ENCODE measurements at regions not wholly inside any gene's neighbourhood (a gene's known extent, or its start where the extent isn't known, plus 50 kb on each side); places are given as distances from the start of the nearest gene placed in this dataset.

DNA sequence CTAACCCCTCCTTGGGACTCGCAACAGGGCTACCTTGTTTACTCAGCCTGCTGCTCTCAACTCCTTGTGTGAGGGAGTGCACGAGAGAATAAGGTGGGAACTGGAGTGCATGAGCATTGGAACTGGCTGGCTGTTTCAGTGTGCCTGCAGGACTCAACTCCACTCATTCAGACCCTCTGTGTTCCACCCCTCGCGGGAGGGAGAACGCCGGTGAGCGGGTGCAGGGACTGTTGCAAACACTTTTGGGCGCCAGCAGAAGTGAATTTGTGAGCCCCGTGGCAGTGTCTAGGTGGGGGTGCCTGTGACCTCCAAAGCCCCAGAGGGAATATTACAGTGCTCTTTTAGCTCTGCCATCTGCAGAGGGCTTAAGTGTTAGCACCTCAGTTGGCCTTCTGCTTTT, 1978.3 kb upstream of the PIK3C3 start:
- Histone ChIP-seq H3K4me1 (ENCODE audit: control insufficient read depth, insufficient read depth, low read length, poor library complexity, severe bottlenecking) (no peaks in the 10 kb centered on the region), H3K27ac (ENCODE audit: insufficient read depth, low read length, poor library complexity, severe bottlenecking) (no peak overlapping the region), H3K27me3 (replicated peaks; ENCODE audit: control insufficient read depth, insufficient read depth, low read length, poor library complexity, severe bottlenecking) (no peaks in the 10 kb centered on the region), H3K4me3 (ENCODE audit: insufficient read depth, low read depth, low read length, poor library complexity, severe bottlenecking) (no peak overlapping the region), H3K9me3 (ENCODE audit: control insufficient read depth, low read length) (no peaks in the 10 kb centered on the region), H3K36me3 (ENCODE audit: control insufficient read depth, insufficient read depth, low read length) (no peaks in the 10 kb centered on the region)
- DNase-seq = no peak

DNA sequence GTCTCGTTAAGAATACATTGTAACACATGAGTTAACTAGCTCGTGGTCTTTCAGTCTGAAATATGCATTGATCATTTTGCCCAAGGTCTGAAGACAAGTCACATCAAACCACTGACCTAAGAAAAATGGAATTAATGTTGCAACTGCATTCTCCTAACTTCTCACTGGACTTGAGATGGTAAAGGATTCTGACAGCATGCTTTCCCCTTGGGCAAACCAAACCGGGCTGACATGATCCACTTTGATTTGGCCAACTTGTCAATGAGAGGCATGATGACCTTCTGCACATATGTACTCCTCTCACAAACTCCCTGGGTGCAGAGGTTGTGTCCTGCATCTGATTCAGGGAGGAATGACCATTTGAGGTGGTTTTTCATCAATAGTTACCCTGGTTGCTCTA, 1982.5 kb upstream of the PIK3C3 start:
- no peak overlapping the region for H3K27ac ChIP-seq (ENCODE audit: insufficient read depth, low read length, poor library complexity, severe bottlenecking)
- no peaks in the 10 kb centered on the region for H3K9me3 ChIP-seq (ENCODE audit: control insufficient read depth, low read length)
- no peaks in the 10 kb centered on the region for H3K36me3 ChIP-seq (ENCODE audit: control insufficient read depth, insufficient read depth, low read length)
- DNase-seq = no peak
- H3K4me3 ChIP-seq (ENCODE audit: insufficient read depth, low read depth, low read length, poor library complexity, severe bottlenecking) = no peak overlapping the region
- no peaks in the 10 kb centered on the region for H3K4me1 ChIP-seq (ENCODE audit: control insufficient read depth, insufficient read depth, low read length, poor library complexity, severe bottlenecking)
- H3K27me3 ChIP-seq (replicated peaks; ENCODE audit: control insufficient read depth, insufficient read depth, low read length, poor library complexity, severe bottlenecking) = no peaks in the 10 kb centered on the region

DNA sequence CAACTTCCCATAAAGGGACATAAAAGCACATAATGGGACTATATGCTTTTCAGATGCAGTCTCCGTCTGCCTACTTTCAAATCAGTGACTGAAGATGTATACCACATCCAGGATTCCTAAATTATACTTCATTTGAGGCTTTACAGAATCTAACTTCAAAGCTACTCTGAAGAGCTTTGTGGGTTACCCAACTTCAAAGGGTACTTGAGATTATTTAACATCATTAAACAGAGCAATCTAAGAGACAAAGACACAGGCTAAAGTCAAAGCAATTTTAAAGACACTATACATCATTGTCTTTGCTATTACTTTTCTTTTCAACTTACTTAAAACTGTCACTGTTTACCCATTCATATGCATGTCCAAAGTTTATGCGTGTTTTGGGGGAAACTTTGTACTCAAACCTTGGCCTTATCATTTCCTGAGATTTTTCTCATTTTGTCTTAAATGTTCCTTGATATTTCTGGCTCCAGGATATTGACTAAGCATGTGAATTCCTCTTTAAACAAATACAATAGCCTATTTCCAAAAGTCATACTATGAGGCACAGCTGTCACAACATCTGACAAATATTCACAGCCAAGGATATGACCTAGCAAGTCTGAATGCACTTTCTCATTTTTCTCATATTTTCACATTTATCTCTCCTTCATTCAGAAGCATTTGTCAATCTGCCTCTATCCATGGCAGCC, 1985.1 kb upstream of the PIK3C3 start:
- no peak overlapping the region for H3K4me3 ChIP-seq (ENCODE audit: insufficient read depth, low read depth, low read length, poor library complexity, severe bottlenecking)
- no peaks in the 10 kb centered on the region for H3K4me1 ChIP-seq (ENCODE audit: control insufficient read depth, insufficient read depth, low read length, poor library complexity, severe bottlenecking)
- no peaks in the 10 kb centered on the region for H3K36me3 ChIP-seq (ENCODE audit: control insufficient read depth, insufficient read depth, low read length)
- H3K9me3 ChIP-seq (ENCODE audit: control insufficient read depth, low read length) = no peaks in the 10 kb centered on the region
- no peaks in the 10 kb centered on the region for H3K27me3 ChIP-seq (replicated peaks; ENCODE audit: control insufficient read depth, insufficient read depth, low read length, poor library complexity, severe bottlenecking)
- no peak overlapping the region for H3K27ac ChIP-seq (ENCODE audit: insufficient read depth, low read length, poor library complexity, severe bottlenecking)
- DNase-seq = no peak

DNA sequence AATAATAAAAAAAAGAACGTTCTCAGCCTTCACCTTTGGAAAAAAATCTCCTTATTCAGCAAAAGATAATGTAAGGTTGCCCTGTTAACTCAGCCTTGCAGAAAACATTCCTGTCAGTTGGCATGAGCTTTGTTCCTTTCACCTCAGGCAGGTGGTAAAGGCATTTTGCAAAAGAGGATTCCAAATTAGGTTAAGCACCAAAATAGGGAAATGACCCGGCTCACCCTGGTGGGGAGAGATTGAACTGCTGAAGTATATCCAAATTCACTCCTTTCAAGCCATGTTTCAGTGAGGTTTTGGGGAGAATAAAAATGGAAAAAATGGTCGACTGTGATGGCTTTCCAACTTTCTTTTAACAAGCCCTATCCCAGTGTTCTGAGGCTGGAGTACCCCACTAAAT, 1988.8 kb upstream of the PIK3C3 start:
- Histone ChIP-seq H3K27ac (ENCODE audit: insufficient read depth, low read length, poor library complexity, severe bottlenecking) (no peak overlapping the region), H3K9me3 (ENCODE audit: control insufficient read depth, low read length) (no peaks in the 10 kb centered on the region), H3K4me1 (ENCODE audit: control insufficient read depth, insufficient read depth, low read length, poor library complexity, severe bottlenecking) (no peaks in the 10 kb centered on the region), H3K4me3 (ENCODE audit: insufficient read depth, low read depth, low read length, poor library complexity, severe bottlenecking) (no peak overlapping the region), H3K27me3 (replicated peaks; ENCODE audit: control insufficient read depth, insufficient read depth, low read length, poor library complexity, severe bottlenecking) (no peaks in the 10 kb centered on the region), H3K36me3 (ENCODE audit: control insufficient read depth, insufficient read depth, low read length) (no peaks in the 10 kb centered on the region)
- no peak for DNase-seq

DNA sequence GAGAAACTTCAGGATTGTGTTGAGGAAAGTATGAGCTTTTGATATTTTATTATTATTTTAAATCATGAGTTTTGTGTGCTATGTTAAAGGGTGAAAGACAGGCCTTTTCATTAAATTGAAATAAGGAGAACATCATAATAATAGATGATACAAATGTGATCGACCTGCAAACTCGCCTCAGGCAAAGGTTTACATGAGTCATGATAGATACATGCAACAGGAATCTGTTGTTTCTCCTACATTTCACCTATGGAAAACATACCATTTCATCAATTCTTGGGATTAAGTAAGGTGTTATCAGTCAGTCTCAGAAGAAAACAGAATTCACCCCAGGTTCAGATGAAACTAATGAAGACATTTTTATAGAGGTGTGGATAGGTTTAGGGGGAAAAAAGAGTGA, 1992.5 kb upstream of the PIK3C3 start:
- no peak overlapping the region for H3K27ac ChIP-seq (ENCODE audit: insufficient read depth, low read length, poor library complexity, severe bottlenecking)
- no peaks in the 10 kb centered on the region for H3K9me3 ChIP-seq (ENCODE audit: control insufficient read depth, low read length)
- H3K36me3 ChIP-seq (ENCODE audit: control insufficient read depth, insufficient read depth, low read length) = no peaks in the 10 kb centered on the region
- no peak overlapping the region for H3K4me3 ChIP-seq (ENCODE audit: insufficient read depth, low read depth, low read length, poor library complexity, severe bottlenecking)
- H3K4me1 ChIP-seq (ENCODE audit: control insufficient read depth, insufficient read depth, low read length, poor library complexity, severe bottlenecking) = no peaks in the 10 kb centered on the region
- no peak for DNase-seq
- no peaks in the 10 kb centered on the region for H3K27me3 ChIP-seq (replicated peaks; ENCODE audit: control insufficient read depth, insufficient read depth, low read length, poor library complexity, severe bottlenecking)

DNA sequence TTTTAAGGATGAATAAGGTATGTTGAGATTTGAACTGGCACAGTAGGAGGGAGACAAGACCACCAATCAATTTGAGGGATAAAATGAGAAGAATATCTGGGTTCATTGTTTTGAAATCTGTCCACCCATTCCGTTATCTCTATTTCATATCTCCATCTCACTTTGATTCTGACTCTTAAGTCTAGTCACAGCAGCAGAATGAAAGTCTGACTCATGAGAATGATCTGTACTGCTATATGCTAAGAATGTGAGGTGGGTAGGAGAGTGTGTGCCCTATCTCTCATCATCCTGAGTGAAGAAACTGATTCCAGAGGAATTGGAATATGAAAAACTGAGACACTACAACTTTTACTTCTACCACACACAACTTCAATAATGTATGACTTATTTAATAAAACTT, 1994.5 kb upstream of the PIK3C3 start:
- no peak for DNase-seq
- no peak overlapping the region for H3K27ac ChIP-seq (ENCODE audit: insufficient read depth, low read length, poor library complexity, severe bottlenecking)
- no peaks in the 10 kb centered on the region for H3K4me1 ChIP-seq (ENCODE audit: control insufficient read depth, insufficient read depth, low read length, poor library complexity, severe bottlenecking)
- H3K4me3 ChIP-seq (ENCODE audit: insufficient read depth, low read depth, low read length, poor library complexity, severe bottlenecking) = no peak overlapping the region
- H3K36me3 ChIP-seq (ENCODE audit: control insufficient read depth, insufficient read depth, low read length) = no peaks in the 10 kb centered on the region
- no peaks in the 10 kb centered on the region for H3K27me3 ChIP-seq (replicated peaks; ENCODE audit: control insufficient read depth, insufficient read depth, low read length, poor library complexity, severe bottlenecking)
- no peaks in the 10 kb centered on the region for H3K9me3 ChIP-seq (ENCODE audit: control insufficient read depth, low read length)

DNA sequence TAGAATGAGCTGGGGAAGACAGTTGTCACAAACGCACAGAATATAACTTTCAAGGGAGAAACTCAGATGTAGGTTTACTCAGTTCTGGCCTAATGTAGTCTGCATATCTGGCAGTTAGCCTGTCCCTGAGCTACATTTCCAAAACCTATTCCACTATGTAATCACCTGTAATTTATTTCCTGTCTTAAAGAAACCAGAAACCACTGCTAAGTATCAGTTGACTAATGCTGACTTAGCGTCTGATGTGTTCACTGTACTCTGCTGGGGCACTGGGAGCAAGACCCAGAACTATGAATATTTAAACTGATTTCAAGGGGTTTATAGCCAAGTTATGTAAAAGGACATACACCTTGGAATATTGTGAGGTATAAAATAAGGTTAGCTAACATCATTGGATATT, 1995.2 kb upstream of the PIK3C3 start:
- no peak overlapping the region for H3K27ac ChIP-seq (ENCODE audit: insufficient read depth, low read length, poor library complexity, severe bottlenecking)
- no peak for DNase-seq
- H3K27me3 ChIP-seq (replicated peaks; ENCODE audit: control insufficient read depth, insufficient read depth, low read length, poor library complexity, severe bottlenecking) = no peaks in the 10 kb centered on the region
- H3K4me3 ChIP-seq (ENCODE audit: insufficient read depth, low read depth, low read length, poor library complexity, severe bottlenecking) = no peak overlapping the region
- no peaks in the 10 kb centered on the region for H3K36me3 ChIP-seq (ENCODE audit: control insufficient read depth, insufficient read depth, low read length)
- no peaks in the 10 kb centered on the region for H3K9me3 ChIP-seq (ENCODE audit: control insufficient read depth, low read length)
- no peaks in the 10 kb centered on the region for H3K4me1 ChIP-seq (ENCODE audit: control insufficient read depth, insufficient read depth, low read length, poor library complexity, severe bottlenecking)

DNA sequence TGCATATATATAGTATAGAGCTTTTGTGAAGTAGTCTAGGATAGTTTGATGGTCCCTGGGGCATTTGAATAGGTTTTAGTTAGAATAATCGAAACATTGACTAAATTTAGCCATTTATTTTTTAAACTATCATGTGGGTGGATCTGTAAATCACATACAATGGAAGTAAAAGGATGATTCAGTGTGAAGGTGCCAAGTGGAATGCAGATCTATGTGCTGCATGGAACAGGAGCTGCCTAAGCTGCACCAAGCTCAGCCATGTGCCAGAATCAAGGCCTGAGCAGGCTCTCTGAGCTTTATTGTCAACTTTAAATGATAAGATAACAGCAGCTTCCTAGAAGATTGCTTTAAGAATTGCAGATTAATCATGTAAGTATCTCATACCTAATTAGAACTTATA, 1996.2 kb upstream of the PIK3C3 start:
- H3K36me3 ChIP-seq (ENCODE audit: control insufficient read depth, insufficient read depth, low read length) = no peaks in the 10 kb centered on the region
- H3K9me3 ChIP-seq (ENCODE audit: control insufficient read depth, low read length) = no peaks in the 10 kb centered on the region
- H3K27ac ChIP-seq (ENCODE audit: insufficient read depth, low read length, poor library complexity, severe bottlenecking) = no peak overlapping the region
- DNase-seq = no peak
- H3K4me1 ChIP-seq (ENCODE audit: control insufficient read depth, insufficient read depth, low read length, poor library complexity, severe bottlenecking) = no peaks in the 10 kb centered on the region
- no peaks in the 10 kb centered on the region for H3K27me3 ChIP-seq (replicated peaks; ENCODE audit: control insufficient read depth, insufficient read depth, low read length, poor library complexity, severe bottlenecking)
- no peak overlapping the region for H3K4me3 ChIP-seq (ENCODE audit: insufficient read depth, low read depth, low read length, poor library complexity, severe bottlenecking)

DNA sequence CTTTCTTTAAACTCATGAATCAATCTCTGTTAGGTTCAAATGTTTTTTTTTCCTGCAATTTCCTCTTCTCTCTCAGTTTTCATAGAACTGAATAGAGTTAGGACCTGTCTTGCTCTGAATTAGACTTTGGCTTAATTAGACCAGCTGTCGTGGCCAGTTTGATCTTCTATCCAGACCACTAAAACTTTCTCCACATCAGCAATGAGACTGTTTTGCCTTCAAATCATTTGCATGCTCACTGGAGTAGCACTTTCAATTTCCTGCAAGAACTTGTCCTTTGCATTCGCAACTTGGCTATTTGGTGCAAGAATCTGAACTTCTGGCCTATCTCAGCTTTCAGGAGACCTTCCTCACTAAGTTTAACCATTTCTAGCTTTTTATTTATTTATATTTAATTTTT, 2002.2 kb upstream of the PIK3C3 start:
- no peaks in the 10 kb centered on the region for H3K4me1 ChIP-seq (ENCODE audit: control insufficient read depth, insufficient read depth, low read length, poor library complexity, severe bottlenecking)
- H3K27ac ChIP-seq (ENCODE audit: insufficient read depth, low read length, poor library complexity, severe bottlenecking) = no peak overlapping the region

DNA sequence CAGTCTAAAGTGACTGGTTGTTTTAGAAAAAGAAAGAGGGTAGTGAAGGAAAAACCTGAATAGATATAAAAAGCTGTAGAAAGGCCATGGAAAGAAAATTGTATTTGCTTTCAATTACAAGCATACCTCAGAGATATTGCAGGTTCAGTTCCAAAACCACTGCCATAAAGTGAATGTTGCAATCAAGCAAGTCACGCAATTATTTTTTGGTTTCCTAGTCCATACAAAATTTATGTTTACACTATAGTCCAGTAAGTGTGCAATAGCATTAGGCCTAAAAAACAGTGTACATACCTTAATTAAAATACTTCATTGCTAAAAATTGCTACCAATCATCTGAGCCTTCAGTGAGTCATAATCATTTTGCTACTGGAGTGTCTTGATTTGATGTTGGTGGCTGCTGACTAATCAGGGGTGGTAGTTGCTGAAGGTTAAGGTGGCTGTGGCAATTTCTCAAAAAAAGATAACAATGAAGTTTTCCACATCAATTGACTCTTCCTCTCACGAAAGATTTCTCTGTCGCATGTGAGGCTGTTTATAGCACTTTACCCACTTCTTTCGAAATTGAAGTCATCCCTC, 2003.8 kb upstream of the PIK3C3 start:
- Histone ChIP-seq H3K4me1 (ENCODE audit: control insufficient read depth, insufficient read depth, low read length, poor library complexity, severe bottlenecking) (no peaks in the 10 kb centered on the region), H3K27me3 (replicated peaks; ENCODE audit: control insufficient read depth, insufficient read depth, low read length, poor library complexity, severe bottlenecking) (no peaks in the 10 kb centered on the region), H3K4me3 (ENCODE audit: insufficient read depth, low read depth, low read length, poor library complexity, severe bottlenecking) (no peak overlapping the region), H3K36me3 (ENCODE audit: control insufficient read depth, insufficient read depth, low read length) (no peaks in the 10 kb centered on the region), H3K27ac (ENCODE audit: insufficient read depth, low read length, poor library complexity, severe bottlenecking) (no peak overlapping the region), H3K9me3 (ENCODE audit: control insufficient read depth, low read length) (no peaks in the 10 kb centered on the region)
- DNase-seq = no peak

More for the DNA sequence above, 2002.2 kb upstream of the PIK3C3 start:
- H3K4me3 ChIP-seq (ENCODE audit: insufficient read depth, low read depth, low read length, poor library complexity, severe bottlenecking) = no peak overlapping the region
- no peaks in the 10 kb centered on the region for H3K9me3 ChIP-seq (ENCODE audit: control insufficient read depth, low read length)
- no peaks in the 10 kb centered on the region for H3K27me3 ChIP-seq (replicated peaks; ENCODE audit: control insufficient read depth, insufficient read depth, low read length, poor library complexity, severe bottlenecking)
- no peak for DNase-seq
- no peaks in the 10 kb centered on the region for H3K36me3 ChIP-seq (ENCODE audit: control insufficient read depth, insufficient read depth, low read length)

Measured in effector memory CD4-positive, alpha-beta T cell (primary cell).